DMS 273 (cell line): ENCODE measurements at regions not wholly inside any gene's neighbourhood (a gene's known extent, or its start where the extent isn't known, plus 50 kb on each side); places are given as distances from the start of the nearest gene placed in this dataset.
"Not testable (repeated sequence)": the region's sequence is repeated elsewhere in the genome, so short reads cannot be mapped to it uniquely, and the experiment has no call there.

Experiments used
- DNase-seq: peaks from one replicate; lab custom pipeline; 2025; ENCODE audit not compliant: unreplicated experiment; lab: John Stamatoyannopoulos, UW

GRCh38 chrX:43188296-43188695 lies 410.3 kb upstream of the PPP1R2C start:
- no peak for DNase-seq

GRCh38 chrX:43211570-43211969 lies 433.6 kb upstream of the PPP1R2C start:
- DNase-seq = no peak

GRCh38 chrX:43218198-43218597 lies 437.9 kb upstream of the MAOA start:
- no peak for DNase-seq

- no peak for DNase-seq
Observed at GRCh38 chrX:43224496-43224895, 431.6 kb upstream of the MAOA start.

- DNase-seq = no peak
Observed at GRCh38 chrX:43225626-43226328, 430.3 kb upstream of the MAOA start.

DNA sequence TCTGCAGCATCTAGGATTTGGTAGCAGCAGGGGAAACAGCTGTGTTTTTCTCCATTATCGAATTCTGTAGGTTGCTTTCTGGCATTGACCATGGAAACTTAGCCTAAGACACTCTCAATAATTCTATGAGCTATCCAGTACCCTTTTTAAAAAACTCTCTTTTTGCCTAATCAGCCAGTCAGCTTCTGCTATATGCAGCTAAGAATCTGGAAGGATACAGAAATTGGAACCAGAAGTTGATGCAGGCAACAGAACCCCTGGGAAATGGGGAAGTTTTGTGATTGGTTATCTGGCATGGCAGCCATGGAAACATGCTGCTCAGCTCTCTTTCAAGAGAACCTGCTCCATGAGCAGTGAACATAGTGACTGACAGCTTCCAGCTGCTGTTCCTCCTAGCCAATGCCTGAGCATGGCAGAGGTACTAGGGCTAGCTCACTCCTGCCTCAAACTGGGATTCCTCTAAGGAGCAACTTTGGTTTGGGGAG lies 417.6 kb upstream of the MAOA start:
- no peak for DNase-seq

GRCh38 chrX:43239356-43239755 lies 416.7 kb upstream of the MAOA start:
- DNase-seq = no peak

- DNase-seq = no peak
Observed at GRCh38 chrX:43255596-43255995, 400.5 kb upstream of the MAOA start.

DNA sequence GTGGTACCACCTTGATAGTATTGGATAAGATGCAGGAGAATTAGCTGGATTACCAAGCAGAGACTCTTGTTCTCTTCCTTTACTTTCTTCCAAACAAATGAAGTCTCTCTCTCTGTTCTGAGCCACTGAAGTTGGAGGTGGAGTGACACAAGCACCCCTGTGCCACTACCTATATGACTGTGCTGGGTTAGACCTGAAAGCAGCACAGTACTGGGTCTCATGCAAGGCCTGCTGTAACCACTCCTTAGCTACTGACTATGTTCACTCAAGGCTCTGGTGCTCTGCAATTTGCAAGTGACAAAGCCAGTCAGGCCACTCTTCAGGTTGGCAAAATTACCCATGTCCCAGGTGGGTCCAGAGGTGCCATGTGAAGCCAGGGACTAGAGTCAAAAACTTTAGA lies 389.6 kb upstream of the MAOA start:
- no peak for DNase-seq

- DNase-seq = no peak
Observed at GRCh38 chrX:43267652-43268051, 388.4 kb upstream of the MAOA start.

- DNase-seq = no peak
Observed at GRCh38 chrX:43269201-43269600, 386.9 kb upstream of the MAOA start.

DNA sequence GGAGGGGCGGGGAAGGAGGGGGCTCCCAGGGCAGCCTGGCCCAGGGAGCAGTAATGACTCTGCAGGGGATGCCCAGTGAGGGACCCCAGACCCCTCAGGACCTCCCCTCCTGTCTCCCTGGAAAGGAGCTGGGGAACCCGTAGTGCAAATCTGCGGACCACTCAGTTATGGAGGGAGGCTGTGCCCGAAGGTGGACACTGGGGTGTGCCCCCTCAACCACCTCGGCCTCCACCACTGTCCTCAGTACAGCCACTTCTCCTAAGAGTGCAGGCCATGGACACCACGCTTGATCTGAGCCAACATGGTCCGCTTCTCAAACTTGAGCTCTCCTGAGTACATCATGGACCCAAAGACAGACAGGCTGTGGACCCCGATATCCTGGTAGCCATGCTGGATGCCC lies 378.2 kb upstream of the MAOA start:
- DNase-seq = no peak

GRCh38 chrX:43278440-43278839 lies 377.7 kb upstream of the MAOA start:
- no peak for DNase-seq

DNA sequence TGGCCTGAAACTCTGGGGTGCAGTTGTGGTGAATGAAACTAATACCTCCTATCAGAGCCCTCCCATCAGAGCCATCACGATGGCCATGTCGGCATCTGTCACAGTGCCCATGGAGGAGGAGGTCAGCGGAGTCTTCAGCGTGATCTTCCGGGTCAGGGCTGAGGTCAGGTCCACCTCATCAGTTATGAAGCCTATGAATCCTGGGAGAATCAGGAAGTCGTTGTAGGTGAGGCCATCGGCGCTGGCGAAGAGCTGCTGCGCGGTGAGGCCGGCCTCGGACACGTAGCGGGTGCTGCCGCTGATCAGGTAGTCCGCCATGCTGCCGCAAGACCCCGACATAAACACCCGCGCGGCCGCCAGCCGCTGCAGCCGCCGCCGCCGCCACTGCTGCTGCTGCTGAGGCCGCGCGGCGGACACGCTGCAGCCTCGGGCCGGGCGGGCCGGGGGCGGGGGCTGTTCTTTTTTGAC lies 376.7 kb upstream of the MAOA start:
- DNase-seq = no peak

GRCh38 chrX:43283187-43283586 lies 372.9 kb upstream of the MAOA start:
- DNase-seq = no peak

DNA sequence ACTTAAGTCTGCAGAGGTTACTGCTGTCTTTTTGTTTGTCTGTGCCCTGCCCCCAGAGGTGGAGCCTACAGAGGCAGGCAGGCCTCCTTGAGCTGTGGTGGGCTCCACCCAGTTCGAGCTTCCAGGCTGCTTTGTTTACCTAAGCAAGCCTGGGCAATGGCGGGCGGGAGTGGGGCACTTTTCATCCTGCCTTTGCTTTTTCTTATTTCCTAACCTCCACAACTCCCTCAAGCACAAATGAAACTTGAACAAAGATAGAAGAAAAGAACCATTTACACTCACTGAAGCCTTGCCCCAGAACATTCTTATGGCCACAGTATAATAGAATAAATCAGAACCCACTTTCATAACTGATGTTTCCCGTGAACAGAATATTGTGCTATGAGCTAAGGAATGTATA lies 344.5 kb upstream of the MAOA start:
- DNase-seq = not testable (repeated sequence)

DNA sequence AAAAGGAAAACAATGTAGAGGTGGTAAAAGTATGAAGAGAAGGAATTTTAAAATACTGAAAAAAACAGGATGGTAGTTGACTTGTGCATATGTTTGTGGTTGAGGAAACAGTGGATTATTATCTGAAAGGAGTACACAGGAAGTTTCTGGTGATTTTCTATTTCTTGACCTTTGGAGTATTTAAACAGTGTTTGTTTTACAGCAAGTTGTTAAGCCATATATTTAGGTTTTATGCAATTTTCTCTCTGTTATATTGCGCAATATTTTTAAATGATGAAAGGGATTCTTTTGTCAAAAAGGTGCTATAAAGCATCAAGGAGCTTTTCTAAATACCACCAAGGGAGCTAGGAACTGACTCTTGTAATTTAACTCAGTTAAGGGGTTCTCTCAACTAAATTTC lies 343.1 kb upstream of the MAOA start:
- DNase-seq = no peak

DNA sequence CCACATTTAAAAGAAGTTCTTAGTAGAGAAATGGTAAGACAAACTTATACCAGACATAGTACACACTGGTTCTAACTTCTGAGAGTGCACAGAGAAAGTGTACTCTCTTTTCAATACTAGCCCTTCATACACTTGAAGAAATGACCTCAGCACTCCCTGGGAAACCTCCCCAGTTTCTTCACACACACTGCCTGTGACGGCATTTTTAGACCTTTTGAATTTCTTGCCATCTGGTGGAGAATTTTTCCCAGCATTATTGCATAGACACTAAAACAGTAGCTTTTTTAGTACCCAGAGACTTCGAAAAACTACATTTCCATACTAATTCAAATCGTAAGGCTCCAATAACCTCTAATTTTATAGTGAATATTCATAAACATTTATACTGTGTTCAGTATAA lies 341.6 kb upstream of the MAOA start:
- no peak for DNase-seq

DNA sequence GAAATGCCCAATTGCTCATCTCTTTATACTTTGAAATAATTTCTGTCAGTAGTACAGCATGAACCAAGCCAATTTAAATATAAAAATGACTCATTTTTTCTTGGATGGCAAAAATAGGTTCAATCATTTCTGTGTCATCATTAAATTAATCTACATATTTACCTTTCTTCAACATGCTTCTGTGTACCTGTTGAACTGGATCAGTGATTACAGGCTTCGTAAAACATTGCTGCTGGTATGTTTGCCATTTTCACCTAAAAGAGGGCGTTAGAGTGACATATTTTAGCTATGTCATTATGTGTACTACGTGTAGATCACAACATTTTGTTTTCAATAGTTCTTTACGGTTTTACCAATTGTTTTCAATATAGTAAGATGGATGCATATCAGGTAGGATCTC lies 340.5 kb upstream of the MAOA start:
- DNase-seq = no peak

DNA sequence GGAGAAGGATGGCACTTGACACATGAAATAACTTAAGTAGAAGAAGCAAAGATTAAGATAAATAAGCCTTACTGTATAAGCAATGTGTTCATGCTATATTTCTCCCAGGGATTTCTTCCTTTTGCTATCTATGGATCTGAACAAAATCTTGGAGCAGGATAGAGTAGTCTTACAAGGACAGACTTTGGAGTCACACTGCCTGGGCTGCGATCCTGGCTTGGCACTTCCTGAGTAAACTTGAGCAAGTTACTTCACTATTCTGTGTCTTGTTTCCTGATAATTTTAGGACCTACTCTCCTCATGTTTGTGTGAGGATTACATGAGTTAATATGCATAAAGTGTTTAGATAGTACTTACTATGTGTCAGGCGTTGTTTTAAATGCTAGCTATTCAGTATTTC lies 340.0 kb upstream of the MAOA start:
- no peak for DNase-seq

DNA sequence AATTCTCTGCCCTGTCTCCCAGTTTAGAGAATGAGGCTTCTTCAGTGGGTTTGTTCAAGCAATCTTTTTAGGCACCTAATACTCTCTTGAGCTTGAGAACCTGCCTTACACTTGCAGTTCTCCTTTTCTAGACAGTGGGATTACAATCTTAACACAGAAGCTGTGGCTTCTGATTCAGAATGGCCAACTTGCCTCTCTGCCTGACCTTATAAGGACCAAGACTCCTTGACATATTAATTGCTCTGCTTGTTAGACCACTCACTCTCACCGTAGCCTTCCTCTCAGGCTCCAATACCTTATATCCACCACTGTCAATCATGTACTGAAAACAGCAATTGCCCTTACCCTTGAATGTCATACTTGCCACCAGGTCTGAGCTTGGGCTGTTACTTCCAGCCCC lies 338.7 kb upstream of the MAOA start:
- DNase-seq = no peak

DNA sequence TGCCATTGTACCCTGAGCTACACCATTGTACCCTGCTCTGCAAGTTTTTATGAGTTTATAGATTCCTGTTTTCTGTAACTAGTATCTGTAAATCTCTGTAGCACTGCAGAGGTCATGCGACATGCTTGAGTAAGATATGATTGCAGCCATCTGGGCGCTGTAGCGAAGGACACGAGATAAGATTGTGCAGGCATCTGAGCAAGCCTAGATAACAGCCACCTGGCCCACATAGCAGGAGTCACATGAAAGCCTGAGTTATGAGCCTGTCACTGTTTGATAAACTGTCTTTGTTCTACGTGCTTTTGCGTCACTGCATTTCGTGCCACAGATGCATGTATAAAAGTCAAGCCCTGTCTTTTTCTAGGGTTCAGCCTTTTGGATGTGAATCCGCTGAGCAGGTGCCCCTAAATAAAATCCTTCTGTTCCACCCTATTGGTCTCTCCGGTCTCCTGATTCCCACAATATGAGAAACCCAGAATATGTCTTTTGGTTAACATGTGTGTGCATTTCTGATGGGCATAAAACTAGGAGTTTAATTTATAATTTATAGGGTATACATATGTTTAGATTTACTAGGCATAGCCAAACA lies 327.6 kb upstream of the MAOA start:
- no peak for DNase-seq

DNA sequence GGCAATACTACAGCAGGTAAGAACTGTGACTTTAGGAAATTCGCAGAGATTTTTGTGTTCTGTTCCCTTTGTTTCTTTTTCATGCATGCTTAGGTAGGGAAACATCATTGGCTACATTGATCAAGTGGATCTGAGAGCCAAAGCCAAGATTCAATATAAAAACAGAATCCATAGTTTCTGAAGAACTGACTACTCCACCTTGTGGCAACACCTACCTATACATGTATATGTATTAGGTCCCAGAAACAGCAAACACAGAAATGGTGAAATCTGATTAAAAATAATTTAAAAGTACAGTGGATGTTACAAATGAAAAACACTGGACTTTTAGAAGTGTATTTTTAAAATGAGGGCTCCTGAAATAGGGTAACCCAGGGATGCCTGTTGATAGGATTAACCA lies 322.6 kb upstream of the MAOA start:
- peak; percentile 7 for DNase-seq
